HS-27A (cell line): ENCODE measurements at regions not wholly inside any gene's neighbourhood (a gene's known extent, or its start where the extent isn't known, plus 50 kb on each side); places are given as distances from the start of the nearest gene placed in this dataset.
"Not testable (repeated sequence)": the region's sequence is repeated elsewhere in the genome, so short reads cannot be mapped to it uniquely, and the experiment has no call there.

ENCODE experiments used
- DNase-seq: peaks from one replicate; pipeline ENCODE4 v3.0.0-alpha.2; 2012; ENCODE audit warnings: low read depth, missing footprints

- DNase-seq: no peak
Measured at GRCh38 chr5:162800301-162800700, 637.1 kb upstream of the CCNG1 start.

GRCh38 chr5:162801235-162801634 lies 636.2 kb upstream of the CCNG1 start:
- DNase-seq: no peak

- no peak for DNase-seq
Measured at GRCh38 chr5:162806195-162806594, 631.2 kb upstream of the CCNG1 start.

- no peak for DNase-seq
Measured at GRCh38 chr5:162811071-162811470, 626.3 kb upstream of the CCNG1 start.

- DNase-seq: no peak
Measured at GRCh38 chr5:162816816-162817215, 620.6 kb upstream of the CCNG1 start.

GRCh38 chr5:162817364-162817763 lies 620.0 kb upstream of the CCNG1 start:
- DNase-seq: no peak

GRCh38 chr5:162821664-162822063 lies 615.7 kb upstream of the CCNG1 start:
- DNase-seq: not testable (repeated sequence)

- DNase-seq: no peak
Measured at GRCh38 chr5:162824360-162824759, 613.0 kb upstream of the CCNG1 start.

GRCh38 chr5:162837155-162837554 lies 600.2 kb upstream of the CCNG1 start:
- DNase-seq: no peak

GRCh38 chr5:162842727-162843126 lies 594.7 kb upstream of the CCNG1 start:
- DNase-seq: no peak

- no peak for DNase-seq
Measured at GRCh38 chr5:162852134-162852533, 585.3 kb upstream of the CCNG1 start.

GRCh38 chr5:162858770-162859169 lies 578.6 kb upstream of the CCNG1 start:
- no peak for DNase-seq

- DNase-seq: no peak
Measured at GRCh38 chr5:162870966-162871365, 566.4 kb upstream of the CCNG1 start.

- DNase-seq: no peak
Measured at GRCh38 chr5:162882629-162883028, 554.8 kb upstream of the CCNG1 start.

- no peak for DNase-seq
Measured at GRCh38 chr5:162886717-162887116, 550.7 kb upstream of the CCNG1 start.

GRCh38 chr5:162888268-162888667 lies 549.1 kb upstream of the CCNG1 start:
- DNase-seq: no peak

GRCh38 chr5:162911873-162912272 lies 525.5 kb upstream of the CCNG1 start:
- DNase-seq: no peak

GRCh38 chr5:162916368-162916767 lies 521.0 kb upstream of the CCNG1 start:
- DNase-seq: no peak

- DNase-seq: no peak
Measured at GRCh38 chr5:162929104-162929503, 508.3 kb upstream of the CCNG1 start.

- DNase-seq: no peak
Measured at GRCh38 chr5:162931501-162931900, 505.9 kb upstream of the CCNG1 start.

GRCh38 chr5:162939991-162940390 lies 497.4 kb upstream of the CCNG1 start:
- DNase-seq: no peak

- DNase-seq: no peak
Measured at GRCh38 chr5:162948677-162949076, 488.7 kb upstream of the CCNG1 start.

GRCh38 chr5:162956570-162956969 lies 480.8 kb upstream of the CCNG1 start:
- no peak for DNase-seq

- not testable (repeated sequence) for DNase-seq
Measured at GRCh38 chr5:162964144-162964543, 473.3 kb upstream of the CCNG1 start.

- no peak for DNase-seq
Measured at GRCh38 chr5:162990063-162990462, 447.3 kb upstream of the CCNG1 start.
